ENCODE measurements at regions not wholly inside any gene's neighbourhood (a gene's known extent, or its start where the extent isn't known, plus 50 kb on each side); places are given as distances from the start of the nearest gene placed in this dataset.

- H3K27me3 ChIP-seq: no peaks in the 10 kb centered on the region
- ATAC-seq (no peak), DNase-seq (no peak)
- intact Hi-C loops (cut with DNase I): no loop called here
- WGBS, 2 donors: 60 to 61% methylated on average over 8 of the region's 8 CpGs
- no peaks in the 10 kb centered on the region for H3K36me3 ChIP-seq (replicated peaks in 1 of 2; ENCODE audit: insufficient read depth in 1 of 2, low read depth in 2 of 2)
- H3K9me3 ChIP-seq: no peaks in the 10 kb centered on the region
- H3K27ac ChIP-seq: no peak overlapping the region
- no peak for TF ChIP-seq POLR2A (IDR thresholded peaks at IDR 0.05)
- TF ChIP-seq CTCF (IDR thresholded peaks at IDR 0.05): no peak
- no peak overlapping the region for H3K4me3 ChIP-seq
- no peaks in the 10 kb centered on the region for H3K4me1 ChIP-seq
These were observed 340.1 kb downstream of the SLC4A3 start for GRCh38 chr2:219967247-219968245.

- no peak overlapping the region for H3K27ac ChIP-seq
- H3K36me3 ChIP-seq (replicated peaks in 1 of 2; ENCODE audit: insufficient read depth in 1 of 2, low read depth in 2 of 2): no peaks in the 10 kb centered on the region
- H3K4me3 ChIP-seq: no peak overlapping the region
- TF ChIP-seq CTCF (IDR thresholded peaks at IDR 0.05) (no peak), POLR2A (IDR thresholded peaks at IDR 0.05) (no peak)
- DNase-seq (no peak), ATAC-seq (no peak)
- intact Hi-C loops (cut with DNase I): no loop called here
- no peaks in the 10 kb centered on the region for H3K9me3 ChIP-seq
- no peaks in the 10 kb centered on the region for H3K27me3 ChIP-seq
- no peaks in the 10 kb centered on the region for H3K4me1 ChIP-seq
- 78 to 81% methylated on average over 6 of the region's 6 CpGs for WGBS, 2 donors
These were observed 341.4 kb downstream of the SLC4A3 start for GRCh38 chr2:219968685-219969345.

GRCh38 chr2:219969508-219969907 lies 342.1 kb downstream of the SLC4A3 start:
- DNase-seq: no peak
- Histone ChIP-seq H3K4me1 (no peaks in the 10 kb centered on the region), H3K36me3 (replicated peaks in 1 of 2; ENCODE audit: insufficient read depth in 1 of 2, low read depth in 2 of 2) (no peaks in the 10 kb centered on the region), H3K27me3 (no peaks in the 10 kb centered on the region), H3K27ac (no peak overlapping the region), H3K9me3 (no peaks in the 10 kb centered on the region), H3K4me3 (no peak overlapping the region)
- intact Hi-C loops (cut with DNase I): no loop called here
- WGBS, 2 donors: 89 to 90% methylated on average over 4 of the region's 4 CpGs
- ATAC-seq: no peak
- TF ChIP-seq CTCF (IDR thresholded peaks at IDR 0.05) (no peak), POLR2A (IDR thresholded peaks at IDR 0.05) (no peak)

- 44 to 48% methylated on average over 1 of the region's 1 CpG for WGBS, 2 donors
- TF ChIP-seq CTCF (IDR thresholded peaks at IDR 0.05) (no peak), POLR2A (IDR thresholded peaks at IDR 0.05) (no peak)
- H3K27ac ChIP-seq: no peak overlapping the region
- intact Hi-C loops (cut with DNase I): no loop called here
- ATAC-seq: no peak
- H3K4me1 ChIP-seq: no peaks in the 10 kb centered on the region
- H3K36me3 ChIP-seq (replicated peaks in 1 of 2; ENCODE audit: insufficient read depth in 1 of 2, low read depth in 2 of 2): no peaks in the 10 kb centered on the region
- no peaks in the 10 kb centered on the region for H3K27me3 ChIP-seq
- no peak overlapping the region for H3K4me3 ChIP-seq
- H3K9me3 ChIP-seq: no peaks in the 10 kb centered on the region
- no peak for DNase-seq
These were observed 345.7 kb downstream of the SLC4A3 start for GRCh38 chr2:219973136-219973535.

Measured in body of pancreas (tissue), 4 donors.